HT1080 (cell line): ENCODE measurements at regions not wholly inside any gene's neighbourhood (a gene's known extent, or its start where the extent isn't known, plus 50 kb on each side); places are given as distances from the start of the nearest gene placed in this dataset.

Experiments used
- DNase-seq: peaks from one replicate; pipeline ENCODE4 v3.0.0-alpha.2; 2015; ENCODE audit warnings: low read depth

- DNase-seq: no peak
Observed at GRCh38 chr2:6337472-6337820, 528.3 kb downstream of the CMPK2 start.

DNA sequence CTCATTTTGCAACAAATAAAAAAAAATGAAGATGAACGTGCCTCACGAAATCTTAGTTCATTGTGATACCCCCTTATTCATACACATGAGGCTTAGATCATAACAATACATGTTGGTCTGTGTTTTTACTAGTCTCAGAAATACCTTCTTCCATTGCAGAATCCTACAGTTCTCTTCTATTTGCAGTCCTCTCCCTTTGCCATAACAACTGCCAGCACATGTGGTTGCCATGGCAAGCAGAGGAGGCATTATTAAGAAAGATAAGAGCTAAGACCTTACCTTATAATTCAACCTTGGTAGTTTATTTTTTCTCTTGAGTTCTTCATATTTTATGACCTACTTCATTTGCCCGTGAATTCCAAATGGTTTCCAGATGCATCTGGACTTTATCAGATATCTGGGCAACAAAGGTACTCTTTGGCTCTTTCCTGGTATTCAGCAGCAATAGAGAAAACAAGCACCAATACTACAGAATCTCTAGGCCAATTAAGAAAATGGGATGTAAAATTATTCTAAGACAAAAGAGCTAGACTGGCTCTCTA lies 524.0 kb downstream of the CMPK2 start:
- DNase-seq: no peak

DNA sequence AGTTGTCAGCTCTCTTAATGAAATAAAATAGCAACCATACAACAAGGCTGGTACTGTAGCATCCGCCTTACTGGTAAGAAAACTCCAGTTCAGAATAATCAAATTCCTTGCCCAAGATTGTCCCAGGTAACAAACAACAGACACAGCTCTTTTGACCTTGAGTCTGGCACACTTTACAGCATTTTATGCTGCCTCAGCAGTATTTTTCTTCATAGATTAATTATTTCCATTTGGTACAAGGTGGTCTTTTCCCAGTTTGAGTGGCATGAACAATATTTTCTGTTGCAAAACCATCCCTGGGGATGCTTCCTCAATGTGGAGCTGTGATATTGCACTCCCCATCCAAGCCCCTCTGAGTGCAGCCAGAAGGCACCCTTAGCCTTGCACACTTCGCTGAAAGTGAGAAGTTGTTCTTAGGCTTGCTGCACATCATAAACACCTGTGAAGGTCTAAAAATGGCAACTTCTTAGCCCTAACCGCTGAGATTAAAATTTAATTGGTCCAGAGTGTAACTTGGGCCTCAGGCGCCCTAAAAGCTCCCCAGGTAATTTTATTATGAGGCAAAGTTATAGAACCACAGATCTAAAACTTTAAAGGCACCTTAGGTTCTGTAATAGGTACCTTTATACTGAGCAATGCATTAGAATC lies 523.3 kb downstream of the CMPK2 start:
- DNase-seq: no peak

DNA sequence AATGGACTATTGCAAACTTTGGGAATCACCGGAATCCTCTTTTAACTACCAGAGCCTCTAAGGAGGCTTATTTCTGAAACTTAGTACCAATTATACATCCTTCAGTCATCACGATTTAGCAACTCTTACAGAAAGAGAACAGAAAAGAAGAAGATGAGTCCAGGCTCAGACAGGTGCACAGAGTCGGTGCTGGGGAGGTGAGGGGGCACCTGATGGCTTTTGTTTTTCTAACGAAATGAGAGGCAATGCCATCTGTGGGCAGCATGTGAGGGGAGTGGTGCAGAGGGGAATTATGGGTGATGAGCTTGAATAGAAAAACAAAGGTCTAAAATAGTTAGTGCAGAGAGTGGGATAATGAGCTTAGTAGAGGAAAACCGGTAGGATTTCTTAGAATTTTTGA lies 522.6 kb downstream of the CMPK2 start:
- no peak for DNase-seq

GRCh38 chr2:6352247-6352646 lies 513.5 kb downstream of the CMPK2 start:
- DNase-seq: no peak

GRCh38 chr2:6352906-6353515 lies 512.7 kb downstream of the CMPK2 start:
- peak; percentile 47 for DNase-seq

DNA sequence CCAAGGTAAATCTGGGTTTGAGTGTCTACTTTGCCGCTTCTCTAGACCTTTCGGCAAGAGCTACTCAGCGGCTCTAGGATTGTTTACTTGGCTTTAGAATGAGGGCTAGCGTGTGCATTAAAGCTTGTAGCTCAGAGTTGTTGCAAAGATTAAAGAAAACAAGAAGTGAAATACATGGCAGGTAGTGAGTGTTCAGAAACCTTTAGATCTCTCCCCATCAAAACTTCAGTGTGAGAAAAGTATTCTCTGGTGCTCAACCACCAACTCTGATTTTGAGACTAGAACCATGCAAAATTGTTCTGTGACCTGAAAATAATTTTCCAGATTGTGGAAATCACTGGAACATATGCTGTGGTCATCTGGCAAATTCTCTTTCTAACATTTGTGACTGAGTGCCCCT lies 512.0 kb downstream of the CMPK2 start:
- no peak for DNase-seq

DNA sequence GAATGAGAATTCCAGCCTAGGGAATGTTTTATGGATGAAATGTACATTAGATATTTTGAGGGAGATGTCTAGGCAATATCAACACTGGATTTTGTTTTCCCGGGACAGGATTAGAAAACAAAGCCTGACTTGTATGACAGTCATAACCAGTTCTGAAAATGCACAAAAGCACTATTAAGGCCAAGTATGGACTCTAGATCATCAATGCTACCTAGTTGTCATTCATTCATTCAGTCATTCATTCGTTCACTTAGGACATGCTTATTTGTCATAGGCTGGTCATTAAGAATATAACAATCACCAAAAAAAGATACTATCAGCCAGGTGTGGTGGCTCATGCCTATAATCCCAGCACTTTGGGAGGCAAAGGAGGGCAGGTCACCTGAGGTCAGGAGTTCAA lies 511.2 kb downstream of the CMPK2 start:
- no peak for DNase-seq

GRCh38 chr2:6355886-6356761 lies 509.6 kb downstream of the CMPK2 start:
- no peak for DNase-seq

GRCh38 chr2:6358546-6358945 lies 507.2 kb downstream of the CMPK2 start:
- no peak for DNase-seq

- DNase-seq: no peak
Observed at GRCh38 chr2:6358985-6359384, 506.7 kb downstream of the CMPK2 start.

DNA sequence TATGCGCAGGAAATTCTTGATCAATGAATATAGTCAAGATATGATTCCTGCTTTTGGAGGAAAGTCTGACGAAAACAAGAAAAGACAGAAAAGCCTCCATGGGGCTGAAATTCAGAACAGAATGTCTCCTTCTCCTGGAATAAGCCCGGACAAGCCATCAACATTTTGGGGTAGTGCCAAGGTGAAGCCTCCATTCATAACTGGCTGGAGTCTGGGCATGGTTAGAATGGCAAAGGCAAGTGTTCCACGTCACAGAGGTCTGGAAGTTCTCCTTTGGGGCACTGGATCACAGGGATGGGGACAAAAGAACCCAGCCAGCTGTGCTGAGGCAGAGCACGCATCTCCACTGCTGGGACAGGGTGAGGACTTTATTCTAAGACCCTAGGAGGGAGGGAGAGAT lies 505.7 kb downstream of the CMPK2 start:
- no peak for DNase-seq

- no peak for DNase-seq
Observed at GRCh38 chr2:6362671-6363450, 502.8 kb downstream of the CMPK2 start.

GRCh38 chr2:6368281-6368680 lies 497.4 kb downstream of the CMPK2 start:
- no peak for DNase-seq

DNA sequence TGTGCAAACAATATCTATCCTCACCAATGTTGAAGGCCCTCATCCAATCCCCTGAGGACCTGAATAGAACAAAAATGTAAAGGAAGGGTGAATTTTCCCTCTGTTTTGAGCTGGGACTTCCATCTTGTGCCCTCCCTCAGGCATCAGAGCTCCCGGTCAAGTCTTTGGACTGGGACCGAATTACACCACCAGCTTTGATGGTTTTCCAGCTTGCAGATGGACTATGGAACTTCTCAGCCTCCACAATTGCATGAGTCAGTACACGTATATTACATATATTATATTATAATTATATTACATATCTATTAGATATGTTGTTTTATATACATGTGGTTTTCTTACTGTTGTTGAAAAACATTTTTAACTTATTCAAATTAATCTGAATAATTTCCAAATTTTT lies 496.4 kb downstream of the CMPK2 start:
- DNase-seq: no peak

DNA sequence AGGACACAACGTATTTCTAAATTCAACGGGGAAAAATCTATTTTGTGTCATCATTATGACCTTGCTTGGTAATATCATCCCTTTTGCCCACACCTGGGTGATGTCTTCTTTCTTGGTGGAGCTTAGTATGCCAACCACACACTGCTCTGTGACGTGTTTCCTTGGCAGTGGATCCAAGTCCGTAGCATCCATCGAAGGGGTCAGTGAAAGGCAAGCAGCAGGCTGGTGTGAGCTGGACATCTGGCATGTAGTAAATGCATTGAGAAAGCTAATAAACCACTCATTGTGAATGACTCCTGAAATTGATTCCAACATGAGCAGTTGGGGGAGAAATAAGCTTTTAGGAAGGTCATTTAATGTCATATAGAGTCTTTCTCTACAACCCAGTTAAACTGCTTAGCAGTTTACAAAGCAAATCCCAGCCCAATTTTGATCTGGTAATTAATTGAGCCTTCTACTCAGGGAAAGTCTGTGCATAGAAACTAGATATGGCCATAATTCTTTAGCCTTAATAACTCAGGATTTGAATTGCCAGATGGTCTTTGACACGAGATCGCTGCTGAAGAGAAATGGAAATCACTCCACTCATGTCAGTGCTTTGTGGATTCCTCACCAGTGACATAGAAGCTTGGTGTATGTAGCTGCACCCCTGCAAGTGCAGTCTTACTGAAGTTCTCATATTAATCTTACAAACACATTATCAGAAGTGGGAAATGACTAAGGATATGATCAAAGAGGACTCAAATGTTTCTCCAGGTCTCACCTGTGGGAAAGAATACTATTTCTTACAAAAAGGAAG lies 494.8 kb downstream of the CMPK2 start:
- no peak for DNase-seq

DNA sequence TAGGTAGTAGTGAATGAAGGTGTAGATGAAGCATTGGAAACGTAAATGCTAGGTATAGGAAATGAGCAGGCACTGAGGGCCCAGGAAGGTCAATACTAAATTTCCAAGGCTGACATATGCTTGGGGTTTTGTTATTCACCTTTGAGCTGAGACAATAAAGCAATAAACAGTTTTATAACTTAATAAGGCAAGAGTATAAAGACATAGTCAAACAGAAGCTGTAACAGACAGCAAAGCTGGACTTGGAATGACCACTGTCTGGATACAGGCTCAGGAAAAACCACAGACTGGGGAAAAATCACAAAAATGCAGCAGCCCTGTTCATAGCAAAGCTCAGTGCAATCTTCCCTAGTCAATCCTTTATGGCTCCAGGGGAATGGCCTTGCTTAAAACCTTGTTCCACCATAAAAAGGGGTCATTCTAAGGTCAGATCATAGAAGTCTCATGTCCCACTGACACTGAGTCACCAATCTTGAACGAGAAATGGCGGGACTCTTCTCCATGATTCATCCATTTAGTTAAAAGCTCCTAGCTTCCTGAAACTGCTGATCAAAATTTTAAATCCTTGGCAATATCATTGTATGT lies 493.3 kb downstream of the CMPK2 start:
- DNase-seq: peak; percentile 77

DNA sequence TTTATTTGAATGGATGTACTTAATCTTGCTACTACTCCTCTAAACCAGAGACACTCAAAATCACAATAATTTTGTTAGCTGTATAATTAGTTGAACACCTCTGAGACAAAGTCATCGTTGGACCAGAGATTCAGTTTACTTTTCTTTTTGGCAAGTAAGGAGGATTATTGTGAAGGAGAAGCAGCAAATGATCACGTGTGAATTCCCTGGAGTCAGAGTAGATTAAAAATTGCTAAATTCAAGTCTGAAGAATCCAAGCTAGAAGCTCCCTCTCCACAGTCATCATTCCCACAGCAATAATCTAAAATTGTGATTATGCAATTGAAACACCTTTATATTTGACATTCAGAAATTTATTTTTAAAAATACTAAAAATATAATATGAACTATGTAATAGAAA lies 484.4 kb downstream of the CMPK2 start:
- DNase-seq: no peak

DNA sequence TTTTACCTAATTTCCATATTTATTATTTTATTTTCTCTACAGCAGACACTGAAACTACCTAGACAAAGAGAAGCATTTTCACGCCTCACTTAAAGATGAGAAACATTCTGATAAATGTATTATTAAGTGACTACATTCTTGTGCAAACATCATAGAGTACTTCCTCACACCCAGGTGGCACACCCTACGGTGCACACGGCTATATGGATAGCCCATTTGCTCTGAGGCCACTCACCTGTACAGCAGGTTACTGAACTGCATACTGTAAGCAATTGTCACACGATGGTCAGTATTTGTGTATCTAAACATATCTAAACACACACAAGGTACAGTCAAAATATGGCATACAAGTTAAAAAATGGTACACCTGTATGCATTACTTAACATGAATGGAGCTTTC lies 481.4 kb downstream of the CMPK2 start:
- DNase-seq: no peak

DNA sequence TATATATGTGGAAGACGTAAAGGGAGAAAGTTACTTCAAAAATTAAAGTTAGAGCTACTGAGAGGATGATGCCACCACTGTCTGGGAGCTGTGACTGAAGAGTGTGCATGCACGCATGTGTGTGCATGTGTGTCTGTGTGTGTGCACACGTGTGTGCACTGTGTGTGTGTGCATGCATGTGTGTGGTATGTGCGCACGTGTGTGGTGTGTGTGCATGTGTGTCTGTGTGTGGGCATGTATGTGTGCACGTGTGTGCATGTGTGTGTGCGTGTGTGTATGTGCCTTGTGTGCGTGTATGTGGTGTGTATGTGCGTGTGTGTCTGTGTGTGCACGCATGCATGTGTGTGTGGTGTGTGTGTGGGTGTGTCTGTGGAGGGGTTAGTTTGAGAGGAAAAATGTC lies 473.4 kb downstream of the CMPK2 start:
- no peak for DNase-seq
